ENCODE measurements at regions not wholly inside any gene's neighbourhood (a gene's known extent, or its start where the extent isn't known, plus 50 kb on each side); places are given as distances from the start of the nearest gene placed in this dataset.

DNA sequence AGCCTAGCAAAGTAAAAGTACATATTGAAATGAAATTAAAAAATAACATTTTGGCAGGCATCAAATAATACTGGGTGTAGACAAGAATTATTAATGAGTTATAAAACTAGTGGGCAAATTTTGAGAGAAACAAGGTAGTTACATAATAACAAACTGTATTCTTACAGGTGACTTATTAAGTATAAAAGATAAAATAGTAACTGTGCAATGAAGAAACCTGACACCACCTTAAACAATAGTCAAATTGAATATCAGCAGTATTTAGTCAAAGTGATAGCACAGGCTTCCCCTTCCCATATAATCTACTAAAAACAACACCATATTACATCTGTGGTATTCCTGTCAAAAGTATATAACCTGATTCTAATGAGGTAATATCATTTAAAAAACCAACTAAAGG is 1099.8 kb upstream of the CRIM1 start:
- no peak overlapping the region for H3K4me3 ChIP-seq (ENCODE audit: low read depth, low read length, poor library complexity, severe bottlenecking)
- no peak overlapping the region for H3K4me2 ChIP-seq (ENCODE audit: low read length)
- no peaks in the 10 kb centered on the region for H3K9me2 ChIP-seq (ENCODE audit: insufficient read depth, low read length)
- no peaks in the 10 kb centered on the region for H3K9me3 ChIP-seq (ENCODE audit: low read length)
- no peaks in the 10 kb centered on the region for H3K36me3 ChIP-seq (ENCODE audit: insufficient read depth, low read length)
- no peak overlapping the region for H2AFZ ChIP-seq (ENCODE audit: low read length)
- H3K27ac ChIP-seq (ENCODE audit: low read depth, low read length, poor library complexity, severe bottlenecking), result no peak overlapping the region
- no TSS peak for BruUV-seq (replicated peaks)
- no peaks in the 10 kb centered on the region for H3K79me2 ChIP-seq (ENCODE audit: insufficient read depth, low read depth, low read length)
- POLR2A ChIA-PET, result no interaction called here
- no peaks in the 10 kb centered on the region for H4K20me1 ChIP-seq (ENCODE audit: insufficient read depth, low read length)
- CTCF ChIA-PET (ENCODE audit: unreplicated experiment), result no interaction called here
- intact Hi-C loops (cut with micrococcal nuclease; ENCODE audit: unreplicated experiment), result no loop called here
- no peak for DNase-seq (ENCODE audit: low spot score)
- no peak for TF ChIP-seq EZH2phosphoT487 (IDR thresholded peaks at IDR 0.05; ENCODE audit: borderline replicate concordance, low read depth, low read length)
- TF ChIP-seq, protein P1, sequence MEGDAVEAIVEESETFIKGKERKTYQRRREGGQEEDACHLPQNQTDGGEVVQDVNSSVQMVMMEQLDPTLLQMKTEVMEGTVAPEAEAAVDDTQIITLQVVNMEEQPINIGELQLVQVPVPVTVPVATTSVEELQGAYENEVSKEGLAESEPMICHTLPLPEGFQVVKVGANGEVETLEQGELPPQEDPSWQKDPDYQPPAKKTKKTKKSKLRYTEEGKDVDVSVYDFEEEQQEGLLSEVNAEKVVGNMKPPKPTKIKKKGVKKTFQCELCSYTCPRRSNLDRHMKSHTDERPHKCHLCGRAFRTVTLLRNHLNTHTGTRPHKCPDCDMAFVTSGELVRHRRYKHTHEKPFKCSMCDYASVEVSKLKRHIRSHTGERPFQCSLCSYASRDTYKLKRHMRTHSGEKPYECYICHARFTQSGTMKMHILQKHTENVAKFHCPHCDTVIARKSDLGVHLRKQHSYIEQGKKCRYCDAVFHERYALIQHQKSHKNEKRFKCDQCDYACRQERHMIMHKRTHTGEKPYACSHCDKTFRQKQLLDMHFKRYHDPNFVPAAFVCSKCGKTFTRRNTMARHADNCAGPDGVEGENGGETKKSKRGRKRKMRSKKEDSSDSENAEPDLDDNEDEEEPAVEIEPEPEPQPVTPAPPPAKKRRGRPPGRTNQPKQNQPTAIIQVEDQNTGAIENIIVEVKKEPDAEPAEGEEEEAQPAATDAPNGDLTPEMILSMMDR (conservative IDR thresholded peaks at IDR 0.05; ENCODE audit: low read length), result no peak
- H3K4me1 ChIP-seq (ENCODE audit: insufficient read depth, low read length, poor library complexity, severe bottlenecking), result no peaks in the 10 kb centered on the region

DNA sequence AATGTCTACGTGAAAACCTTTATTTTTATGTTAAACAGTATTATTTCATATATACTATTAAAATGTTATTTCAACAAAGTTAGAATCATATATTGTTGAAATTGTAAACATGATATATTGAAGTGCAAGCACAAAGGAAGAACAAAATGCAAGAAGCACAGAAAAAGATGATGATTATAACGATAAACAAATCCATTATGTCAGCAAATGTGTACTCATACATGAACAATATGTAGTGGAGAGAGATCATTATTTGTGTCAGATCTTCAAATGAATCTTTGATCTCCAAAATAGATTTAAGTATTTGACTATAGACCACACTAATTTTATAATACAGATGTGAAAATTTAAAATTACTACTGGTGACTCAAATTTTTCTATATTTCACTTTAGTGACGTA is 1104.4 kb upstream of the CRIM1 start:
- no peak for TF ChIP-seq EZH2phosphoT487 (IDR thresholded peaks at IDR 0.05; ENCODE audit: borderline replicate concordance, low read depth, low read length)
- TF ChIP-seq, protein P1 (conservative IDR thresholded peaks at IDR 0.05; ENCODE audit: low read length), result no peak
- intact Hi-C loops (cut with micrococcal nuclease; ENCODE audit: unreplicated experiment), result no loop called here
- Histone ChIP-seq H4K20me1 (ENCODE audit: insufficient read depth, low read length) (no peaks in the 10 kb centered on the region), H3K9me2 (ENCODE audit: insufficient read depth, low read length) (no peaks in the 10 kb centered on the region), H3K27ac (ENCODE audit: low read depth, low read length, poor library complexity, severe bottlenecking) (no peak overlapping the region), H3K79me2 (ENCODE audit: insufficient read depth, low read depth, low read length) (no peaks in the 10 kb centered on the region), H3K36me3 (ENCODE audit: insufficient read depth, low read length) (no peaks in the 10 kb centered on the region), H3K4me1 (ENCODE audit: insufficient read depth, low read length, poor library complexity, severe bottlenecking) (no peaks in the 10 kb centered on the region), H3K4me2 (ENCODE audit: low read length) (no peak overlapping the region), H2AFZ (ENCODE audit: low read length) (no peak overlapping the region), H3K4me3 (ENCODE audit: low read depth, low read length, poor library complexity, severe bottlenecking) (no peak overlapping the region), H3K9me3 (ENCODE audit: low read length) (no peaks in the 10 kb centered on the region)
- no TSS peak for BruUV-seq (replicated peaks)
- POLR2A ChIA-PET, result no interaction called here
- CTCF ChIA-PET (ENCODE audit: unreplicated experiment), result no interaction called here
- DNase-seq (ENCODE audit: low spot score), result no peak

DNA sequence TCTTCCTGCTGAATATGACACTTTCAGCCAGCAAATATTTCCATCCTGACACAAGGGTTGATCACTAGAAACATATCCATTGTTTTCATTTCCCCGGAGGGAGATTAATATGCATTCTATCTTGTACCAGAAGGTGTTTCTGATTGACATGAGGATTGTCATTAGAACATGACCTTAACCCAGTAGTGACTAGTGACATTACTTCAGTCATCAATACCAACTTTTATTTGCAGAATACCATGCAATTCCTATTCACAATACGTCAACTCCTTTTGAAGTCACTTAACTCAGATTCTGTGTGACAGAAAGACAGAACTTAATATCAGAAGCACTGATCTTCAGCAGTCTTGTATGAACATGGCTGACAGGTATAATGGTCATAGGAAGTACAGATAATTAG is 1108.9 kb upstream of the CRIM1 start:
- intact Hi-C loops (cut with micrococcal nuclease; ENCODE audit: unreplicated experiment), result no loop called here
- H3K36me3 ChIP-seq (ENCODE audit: insufficient read depth, low read length), result no peaks in the 10 kb centered on the region
- TF ChIP-seq, protein P1 (conservative IDR thresholded peaks at IDR 0.05; ENCODE audit: low read length), result no peak
- no peak for TF ChIP-seq EZH2phosphoT487 (IDR thresholded peaks at IDR 0.05; ENCODE audit: borderline replicate concordance, low read depth, low read length)
- H3K4me3 ChIP-seq (ENCODE audit: low read depth, low read length, poor library complexity, severe bottlenecking), result no peak overlapping the region
- no peak for DNase-seq (ENCODE audit: low spot score)
- H3K27ac ChIP-seq (ENCODE audit: low read depth, low read length, poor library complexity, severe bottlenecking), result no peak overlapping the region
- ChIA-PET POLR2A (no interaction called here), CTCF (ENCODE audit: unreplicated experiment) (no interaction called here)
- H3K9me2 ChIP-seq (ENCODE audit: insufficient read depth, low read length), result no peaks in the 10 kb centered on the region
- H2AFZ ChIP-seq (ENCODE audit: low read length), result no peak overlapping the region
- no peaks in the 10 kb centered on the region for H3K9me3 ChIP-seq (ENCODE audit: low read length)
- H3K4me2 ChIP-seq (ENCODE audit: low read length), result no peak overlapping the region
- no TSS peak for BruUV-seq (replicated peaks)
- H3K79me2 ChIP-seq (ENCODE audit: insufficient read depth, low read depth, low read length), result no peaks in the 10 kb centered on the region
- no peaks in the 10 kb centered on the region for H4K20me1 ChIP-seq (ENCODE audit: insufficient read depth, low read length)
- H3K4me1 ChIP-seq (ENCODE audit: insufficient read depth, low read length, poor library complexity, severe bottlenecking), result no peaks in the 10 kb centered on the region

All from OCI-LY7 (cell line).